CD14-positive monocyte (primary cell): ENCODE measurements at regions not wholly inside any gene's neighbourhood (a gene's known extent, or its start where the extent isn't known, plus 50 kb on each side); places are given as distances from the start of the nearest gene placed in this dataset.

ENCODE experiments used
- DNase-seq, 3 donors: peaks; one replicate each; pipeline ENCODE4 v3.0.0-alpha.2; 2011 to 2022
- H2AFZ ChIP-seq: 2 replicates; pipeline ENCODE4 v1.6.0; 2012; ENCODE audit warnings: mild to moderate bottlenecking, low read depth, low read length, inconsistent platforms; ENCODE audit not compliant: insufficient read depth, poor library complexity, severe bottlenecking
- H3K27ac ChIP-seq, 2 donors: 1 replicate in 1 of 2; 2 replicates in 1 of 2; pipeline ENCODE4 v1.5.1; 2012 to 2013; ENCODE audit warnings: low read length in 2 of 2, control low read depth in 1 of 2, inconsistent platforms in 1 of 2, low read depth in 1 of 2, mild to moderate bottlenecking in 1 of 2
- H3K27me3 ChIP-seq, 2 donors: one replicate each; pipeline versions ENCODE4 v1.6.0 to v1.6.1; 2011 to 2013; ENCODE audit warnings: low read length in 2 of 2; ENCODE audit not compliant: control insufficient read depth in 2 of 2, insufficient read depth in 2 of 2
- H3K36me3 ChIP-seq, 2 donors: replicated peaks in 1 of 2; 1 replicate in 1 of 2; 2 replicates in 1 of 2; pipeline versions ENCODE4 v1.5.1 to v1.6.1; 2012 to 2013; ENCODE audit warnings: low read length in 2 of 2, control low read depth in 1 of 2, inconsistent platforms in 1 of 2, mild to moderate bottlenecking in 1 of 2; ENCODE audit not compliant: insufficient read depth in 2 of 2, control insufficient read depth in 1 of 2
- H3K4me1 ChIP-seq, 2 donors: 1 replicate in 1 of 2; 2 replicates in 1 of 2; pipeline versions ENCODE4 v1.5.1 to v1.6.1; 2012 to 2013; ENCODE audit warnings: low read length in 2 of 2, control low read depth in 1 of 2, inconsistent platforms in 1 of 2, mild to moderate bottlenecking in 1 of 2, moderate library complexity in 1 of 2; ENCODE audit not compliant: insufficient read depth in 2 of 2, control insufficient read depth in 1 of 2
- H3K4me2 ChIP-seq: replicated peaks from 2 replicates; pipeline ENCODE3; 2012; ENCODE audit warnings: low read length, moderate library complexity, mild to moderate bottlenecking; ENCODE audit not compliant: poor library complexity, severe bottlenecking; ENCODE audit errors: extremely low read depth
- H3K4me3 ChIP-seq, 3 experiments: fragments of 200-600 bp in 1 of 3; sonication (generic) in 1 of 3; replicated peaks in 1 of 3; 1 replicate in 2 of 3; 2 replicates in 1 of 3; pipeline ENCODE4 v1.5.1; 2011 to 2013; ENCODE audit warnings: low read length in 3 of 3, mild to moderate bottlenecking in 3 of 3, control low read depth in 2 of 3, low read depth in 2 of 3, inconsistent platforms in 1 of 3, moderate library complexity in 1 of 3
- H3K79me2 ChIP-seq: 2 replicates; pipeline ENCODE4 v1.6.0; 2012; ENCODE audit warnings: mild to moderate bottlenecking, control low read depth, inconsistent platforms, low read length, moderate library complexity; ENCODE audit not compliant: insufficient read depth
- H3K9ac ChIP-seq: 2 replicates; pipeline ENCODE4 v1.6.0; 2017; ENCODE audit warnings: low read length, mild to moderate bottlenecking; ENCODE audit not compliant: insufficient read depth, poor library complexity, severe bottlenecking
- H3K9me3 ChIP-seq, 2 donors: replicated peaks in 1 of 2; 1 replicate in 1 of 2; 2 replicates in 1 of 2; pipeline versions ENCODE4 v1.5.1 to v1.6.1; 2012 to 2013; ENCODE audit warnings: low read length in 2 of 2, control low read depth in 1 of 2; ENCODE audit not compliant: control insufficient read depth in 1 of 2, insufficient read depth in 1 of 2
- H4K20me1 ChIP-seq: 2 replicates; pipeline ENCODE4 v1.6.0; 2012; ENCODE audit warnings: mild to moderate bottlenecking, low read length, control low read depth, moderate library complexity; ENCODE audit not compliant: insufficient read depth
- H3K27ac Mint-ChIP-seq, 7 donors: one replicate each; pipeline ENCODE4 v1.8.0; 2020; ENCODE audit warnings: mild to moderate bottlenecking in 7 of 7, mixed read lengths in 7 of 7, moderate library complexity in 6 of 7, inconsistent platforms in 2 of 7
- H3K27me3 Mint-ChIP-seq, 3 donors: one replicate each; pipeline ENCODE4 v1.8.0; 2021 to 2022; ENCODE audit warnings: low read depth in 3 of 3, mild to moderate bottlenecking in 3 of 3, mixed read lengths in 3 of 3, moderate library complexity in 3 of 3, inconsistent platforms in 1 of 3
- H3K36me3 Mint-ChIP-seq, 2 donors: one replicate each; pipeline ENCODE4 v1.8.0; 2020; ENCODE audit warnings: mixed read lengths in 2 of 2, inconsistent platforms in 1 of 2, mild to moderate bottlenecking in 1 of 2
- H3K4me1 Mint-ChIP-seq: one replicate; pipeline ENCODE4 v1.8.0; 2020; ENCODE audit warnings: mild to moderate bottlenecking, mixed read lengths
- H3K4me3 Mint-ChIP-seq, 2 donors: one replicate each; pipeline ENCODE4 v1.8.0; 2020; ENCODE audit warnings: mild to moderate bottlenecking in 2 of 2, mixed read lengths in 2 of 2, moderate library complexity in 1 of 2
- H3K9me3 Mint-ChIP-seq, 7 donors: one replicate each; pipeline ENCODE4 v1.8.0; 2020 to 2022; ENCODE audit warnings: mixed read lengths in 7 of 7, mild to moderate bottlenecking in 6 of 7, moderate library complexity in 6 of 7, inconsistent platforms in 2 of 7
- WGBS: methylation state at CpG from one replicate; pipeline ENCODE4 v1.1.5; 2013; ENCODE audit warnings: missing lambda C conversion rate; ENCODE audit not compliant: insufficient coverage; 5-methylcytosine and 5-hydroxymethylcytosine counted together
- intact Hi-C, 2 donors: fragments of 100-400 bp; cut with micrococcal nuclease; formaldehyde crosslinking; loops; one replicate each; pipeline versions ENCODE4 v1.15.0 to v1.15.1; 2023
- TF ChIP-seq, protein P1 (sequence below): fragments of 200-600 bp; IDR thresholded peaks from one replicate; pipeline ENCODE4 v1.8.0; 2022; ENCODE audit warnings: antibody characterized with exemption, mild to moderate bottlenecking

DNA sequence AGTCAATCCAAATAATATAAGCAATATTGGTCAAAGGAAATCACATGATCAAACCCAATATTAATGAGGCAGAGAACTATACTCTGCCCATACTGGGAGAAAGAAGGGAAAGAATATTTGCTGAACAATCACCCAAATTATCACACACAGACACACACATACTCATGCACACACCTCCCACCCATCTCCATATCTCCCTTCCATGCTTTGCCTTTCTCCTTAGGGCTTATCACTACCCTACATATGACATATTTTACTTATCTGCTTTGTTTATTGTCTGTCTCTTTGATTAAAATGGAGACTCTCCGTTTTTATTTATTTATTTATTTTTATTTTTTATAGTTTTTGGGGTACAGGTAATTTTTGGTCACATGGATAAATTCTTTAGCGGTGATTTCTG is 112.9 kb upstream of the NHS start:
- Histone ChIP-seq H3K36me3 (no peaks in the 10 kb centered on the region), H2AFZ (no peak overlapping the region), H3K4me3 (no peak overlapping the region), H3K4me1 (no peaks in the 10 kb centered on the region), H3K9ac (no peak overlapping the region), H4K20me1 (no peaks in the 10 kb centered on the region), H3K27me3 (no peaks in the 10 kb centered on the region), H3K79me2 (no peaks in the 10 kb centered on the region), H3K27ac (no peak overlapping the region), H3K4me2 (no peak overlapping the region), H3K9me3 (peaks cover 7 to 8% of the 10 kb centered on the region in 2 donors)
- Mint-ChIP-seq H3K4me3 (no peak overlapping the region), H3K9me3 (peaks cover 5 to 16% (median 12%) of the 10 kb centered on the region in 7 donors), H3K36me3 (no peaks in the 10 kb centered on the region), H3K27ac (no peak overlapping the region), H3K4me1 (peaks cover 3% of the 10 kb centered on the region), H3K27me3 (peaks cover 4 to 7% (median 5%) of the 10 kb centered on the region in 3 donors)
- TF ChIP-seq, protein P1, sequence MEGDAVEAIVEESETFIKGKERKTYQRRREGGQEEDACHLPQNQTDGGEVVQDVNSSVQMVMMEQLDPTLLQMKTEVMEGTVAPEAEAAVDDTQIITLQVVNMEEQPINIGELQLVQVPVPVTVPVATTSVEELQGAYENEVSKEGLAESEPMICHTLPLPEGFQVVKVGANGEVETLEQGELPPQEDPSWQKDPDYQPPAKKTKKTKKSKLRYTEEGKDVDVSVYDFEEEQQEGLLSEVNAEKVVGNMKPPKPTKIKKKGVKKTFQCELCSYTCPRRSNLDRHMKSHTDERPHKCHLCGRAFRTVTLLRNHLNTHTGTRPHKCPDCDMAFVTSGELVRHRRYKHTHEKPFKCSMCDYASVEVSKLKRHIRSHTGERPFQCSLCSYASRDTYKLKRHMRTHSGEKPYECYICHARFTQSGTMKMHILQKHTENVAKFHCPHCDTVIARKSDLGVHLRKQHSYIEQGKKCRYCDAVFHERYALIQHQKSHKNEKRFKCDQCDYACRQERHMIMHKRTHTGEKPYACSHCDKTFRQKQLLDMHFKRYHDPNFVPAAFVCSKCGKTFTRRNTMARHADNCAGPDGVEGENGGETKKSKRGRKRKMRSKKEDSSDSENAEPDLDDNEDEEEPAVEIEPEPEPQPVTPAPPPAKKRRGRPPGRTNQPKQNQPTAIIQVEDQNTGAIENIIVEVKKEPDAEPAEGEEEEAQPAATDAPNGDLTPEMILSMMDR: no peak
- no CpG with 5 or more reads among the region's 2 CpGs for WGBS
- DNase-seq: no peak
- intact Hi-C loops: no loop called here

DNA sequence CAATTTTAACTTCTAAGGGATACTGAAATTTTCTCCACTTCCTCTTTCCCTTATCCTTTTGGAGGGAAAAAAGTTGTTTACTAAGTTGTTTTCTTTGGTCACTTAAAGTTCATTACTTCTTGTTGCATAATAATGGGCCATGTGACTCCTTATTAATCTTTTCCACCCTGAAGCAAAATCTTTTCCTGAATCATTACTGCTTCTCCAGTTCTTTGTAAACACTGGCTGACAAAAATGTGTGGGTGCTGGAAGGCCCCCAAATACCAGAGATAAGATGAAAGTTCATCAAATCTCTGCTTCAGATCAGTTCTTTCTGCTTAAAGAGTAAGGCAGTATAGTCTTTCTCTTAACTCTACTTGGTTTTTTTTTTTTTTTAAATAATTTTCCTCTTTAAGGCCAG is 108.9 kb upstream of the NHS start:
- no peak for DNase-seq
- no peak overlapping the region for H3K27ac Mint-ChIP-seq
- Histone ChIP-seq H3K27me3 (no peaks in the 10 kb centered on the region), H3K79me2 (no peaks in the 10 kb centered on the region), H3K9ac (no peak overlapping the region), H2AFZ (no peak overlapping the region), H3K36me3 (no peaks in the 10 kb centered on the region), H3K4me2 (no peak overlapping the region), H3K4me3 (no peak overlapping the region), H3K27ac (no peak overlapping the region), H3K9me3 (peaks cover 7 to 8% of the 10 kb centered on the region in 2 donors), H3K4me1 (no peaks in the 10 kb centered on the region), H4K20me1 (no peaks in the 10 kb centered on the region)
- no peak overlapping the region for H3K4me3 Mint-ChIP-seq
- H3K36me3 Mint-ChIP-seq: no peaks in the 10 kb centered on the region
- intact Hi-C loops: no loop called here
- TF ChIP-seq, protein P1: no peak
- H3K27me3 Mint-ChIP-seq: peaks cover 0 to 5% (median 4%) of the 10 kb centered on the region in 3 donors
- peaks cover 5% of the 10 kb centered on the region for H3K4me1 Mint-ChIP-seq
- peaks cover 5 to 15% (median 12%) of the 10 kb centered on the region in 7 donors for H3K9me3 Mint-ChIP-seq
